Gastroesophageal sphincter (tissue), 3 donors: ENCODE measurements at regions not wholly inside any gene's neighbourhood (a gene's known extent, or its start where the extent isn't known, plus 50 kb on each side); places are given as distances from the start of the nearest gene placed in this dataset.

Experiments
- CTCF ChIP-seq, 4 experiments: fragments of 200-600 bp in 2 of 4; fragments of 450-650 bp in 2 of 4; sonication (generic) in 1 of 4; IDR thresholded peaks; one replicate each; pipeline ENCODE4 v1.5.1; 2017 to 2019; ENCODE audit warnings: antibody characterized with exemption in 4 of 4, mild to moderate bottlenecking in 2 of 4, moderate library complexity in 2 of 4
- EP300 ChIP-seq: sonication (generic); formaldehyde crosslinking; IDR thresholded peaks from one replicate; pipeline ENCODE4 v1.6.1; 2017; ENCODE audit warnings: antibody characterized with exemption, mild to moderate bottlenecking
- POLR2A ChIP-seq, 2 donors: fragments of 450-650 bp; IDR thresholded peaks; one replicate each; pipeline ENCODE4 v1.6.1; 2017; ENCODE audit warnings: antibody characterized with exemption in 2 of 2, mild to moderate bottlenecking in 2 of 2, moderate library complexity in 1 of 2
- POLR2AphosphoS5 ChIP-seq: sonication (generic); formaldehyde crosslinking; IDR thresholded peaks from one replicate; pipeline ENCODE4 v1.6.1; 2017; ENCODE audit warnings: antibody characterized with exemption

DNA sequence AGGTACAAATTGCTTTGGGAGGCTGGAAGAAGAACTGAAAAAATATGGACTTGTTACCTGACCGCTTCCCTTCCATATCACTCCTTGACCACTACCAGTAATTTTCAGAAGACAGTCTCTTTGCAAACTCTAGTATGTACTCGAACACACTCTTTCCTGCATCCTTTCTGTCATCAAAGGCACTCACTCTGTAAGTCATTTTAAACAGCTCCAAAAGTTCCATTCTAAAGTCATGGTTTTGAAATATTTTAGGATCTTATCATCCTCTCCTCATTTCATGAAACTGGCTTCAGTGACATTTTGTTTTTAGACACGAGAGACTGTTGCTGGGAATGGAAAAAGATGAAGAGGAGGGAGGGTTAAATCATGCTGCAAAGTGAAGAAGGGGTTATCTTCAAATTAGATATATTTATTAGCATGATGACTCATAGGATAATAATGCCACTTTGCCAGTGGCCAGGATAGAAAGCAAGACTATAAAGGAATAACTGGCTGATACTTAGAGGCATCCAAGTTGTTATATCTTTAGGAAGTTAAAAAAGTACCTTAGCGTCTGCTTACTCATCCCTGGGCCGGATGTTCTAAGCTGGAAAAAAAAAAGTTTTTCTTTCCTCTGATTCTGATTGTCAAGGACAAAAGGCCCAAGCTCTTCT is 549.3 kb downstream of the METTL15 start:
- TF ChIP-seq CTCF (IDR thresholded peaks at IDR 0.05): no peak
- TF ChIP-seq POLR2AphosphoS5: no peak
- no peak for TF ChIP-seq POLR2A (IDR thresholded peaks at IDR 0.05)
- no peak for TF ChIP-seq EP300
